ENCODE measurements at regions not wholly inside any gene's neighbourhood (a gene's known extent, or its start where the extent isn't known, plus 50 kb on each side); places are given as distances from the start of the nearest gene placed in this dataset.
"Not testable (repeated sequence)": the region's sequence is repeated elsewhere in the genome, so short reads cannot be mapped to it uniquely, and the experiment has no call there.

- TF ChIP-seq, protein P1, sequence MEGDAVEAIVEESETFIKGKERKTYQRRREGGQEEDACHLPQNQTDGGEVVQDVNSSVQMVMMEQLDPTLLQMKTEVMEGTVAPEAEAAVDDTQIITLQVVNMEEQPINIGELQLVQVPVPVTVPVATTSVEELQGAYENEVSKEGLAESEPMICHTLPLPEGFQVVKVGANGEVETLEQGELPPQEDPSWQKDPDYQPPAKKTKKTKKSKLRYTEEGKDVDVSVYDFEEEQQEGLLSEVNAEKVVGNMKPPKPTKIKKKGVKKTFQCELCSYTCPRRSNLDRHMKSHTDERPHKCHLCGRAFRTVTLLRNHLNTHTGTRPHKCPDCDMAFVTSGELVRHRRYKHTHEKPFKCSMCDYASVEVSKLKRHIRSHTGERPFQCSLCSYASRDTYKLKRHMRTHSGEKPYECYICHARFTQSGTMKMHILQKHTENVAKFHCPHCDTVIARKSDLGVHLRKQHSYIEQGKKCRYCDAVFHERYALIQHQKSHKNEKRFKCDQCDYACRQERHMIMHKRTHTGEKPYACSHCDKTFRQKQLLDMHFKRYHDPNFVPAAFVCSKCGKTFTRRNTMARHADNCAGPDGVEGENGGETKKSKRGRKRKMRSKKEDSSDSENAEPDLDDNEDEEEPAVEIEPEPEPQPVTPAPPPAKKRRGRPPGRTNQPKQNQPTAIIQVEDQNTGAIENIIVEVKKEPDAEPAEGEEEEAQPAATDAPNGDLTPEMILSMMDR (conservative IDR thresholded peaks at IDR 0.05; ENCODE audit: low read depth, low read length): no peak
- no peak overlapping the region for H3K4me3 ChIP-seq (ENCODE audit: low read depth, low read length)
- DNase-seq (ENCODE audit: low read depth): no peak
Measured at GRCh38 chr17:21774263-21774662, 81.9 kb downstream of the KCNJ18 start.

- H3K4me3 ChIP-seq (ENCODE audit: low read depth, low read length); DNase-seq (ENCODE audit: low read depth): not testable (repeated sequence)
Measured at GRCh38 chr17:21775566-21775965, 83.2 kb downstream of the KCNJ18 start.

DNA sequence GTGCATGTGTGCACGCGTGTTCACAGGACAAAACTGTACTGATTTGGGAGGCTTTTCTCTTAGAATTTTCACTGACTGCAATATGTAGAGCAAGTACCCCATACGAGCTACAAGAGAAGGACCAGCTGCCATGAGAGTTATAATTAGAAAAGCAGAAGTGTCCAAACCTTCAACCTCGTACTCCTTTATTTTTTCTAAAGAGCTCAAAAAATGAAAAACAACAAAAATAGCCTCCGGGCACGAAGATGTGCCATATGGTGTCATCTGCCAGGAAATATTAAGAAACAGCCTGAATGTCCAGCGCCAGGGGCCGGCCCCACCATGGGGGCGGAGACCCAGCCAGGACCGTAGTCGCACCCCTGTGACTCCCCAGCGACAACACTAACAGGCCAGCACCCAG lies 84.6 kb downstream of the KCNJ18 start:
- not testable (repeated sequence) for DNase-seq (ENCODE audit: low read depth); H3K4me3 ChIP-seq (ENCODE audit: low read depth, low read length)

DNA sequence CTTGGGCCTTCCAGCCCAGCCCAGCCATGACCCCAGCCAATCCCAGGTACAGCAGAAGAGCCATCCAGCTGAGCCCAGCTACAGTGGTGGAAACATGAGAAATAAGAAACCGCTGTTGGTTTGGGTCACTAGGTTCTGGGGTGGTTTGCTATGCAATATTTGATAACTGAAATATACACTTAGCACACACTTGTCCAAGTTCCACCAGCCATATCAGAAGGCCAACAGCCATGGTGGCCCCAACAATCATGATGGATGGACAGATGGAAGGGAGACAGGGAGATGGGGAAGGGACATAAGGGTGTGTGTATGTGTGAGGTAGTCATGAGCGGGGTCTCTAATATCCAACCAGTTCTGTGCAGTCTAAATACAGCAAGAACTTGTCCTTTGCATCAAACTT lies 86.5 kb downstream of the KCNJ18 start:
- not testable (repeated sequence) for H3K4me3 ChIP-seq (ENCODE audit: low read depth, low read length); DNase-seq (ENCODE audit: low read depth)

DNA sequence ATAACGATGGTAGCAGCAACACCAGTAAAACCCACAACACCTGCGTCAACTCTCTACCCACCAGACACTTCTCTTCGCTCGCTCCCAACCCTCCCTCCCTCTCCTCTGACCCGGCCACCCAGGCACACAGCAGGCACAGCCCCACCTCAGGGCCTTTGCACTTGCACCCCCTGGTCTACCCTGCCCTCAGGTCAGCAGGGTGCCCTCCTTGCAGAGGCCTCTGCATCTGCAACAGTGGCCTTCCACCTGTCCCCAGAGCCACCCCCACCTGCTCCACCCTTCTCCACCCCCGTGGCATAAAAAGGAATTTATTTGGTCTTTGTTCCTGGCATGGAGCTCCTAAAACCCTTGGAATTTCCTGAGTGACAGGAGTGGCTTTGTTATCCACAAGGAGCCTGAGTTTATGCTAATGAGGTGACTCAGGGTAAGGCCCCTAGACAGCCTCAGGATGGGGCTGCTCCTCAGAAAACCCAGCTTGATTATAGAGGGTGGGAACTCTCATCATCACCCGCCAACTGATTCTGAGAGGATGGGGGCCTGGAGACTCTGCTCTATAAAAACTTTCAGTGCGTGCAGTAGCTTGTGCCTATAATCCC lies 88.1 kb downstream of the KCNJ18 start:
- not testable (repeated sequence) for H3K4me3 ChIP-seq (ENCODE audit: low read depth, low read length); DNase-seq (ENCODE audit: low read depth)

- DNase-seq (ENCODE audit: low read depth); H3K4me3 ChIP-seq (ENCODE audit: low read depth, low read length): not testable (repeated sequence)
Measured at GRCh38 chr17:21780919-21781665, 88.8 kb downstream of the KCNJ18 start.

DNA sequence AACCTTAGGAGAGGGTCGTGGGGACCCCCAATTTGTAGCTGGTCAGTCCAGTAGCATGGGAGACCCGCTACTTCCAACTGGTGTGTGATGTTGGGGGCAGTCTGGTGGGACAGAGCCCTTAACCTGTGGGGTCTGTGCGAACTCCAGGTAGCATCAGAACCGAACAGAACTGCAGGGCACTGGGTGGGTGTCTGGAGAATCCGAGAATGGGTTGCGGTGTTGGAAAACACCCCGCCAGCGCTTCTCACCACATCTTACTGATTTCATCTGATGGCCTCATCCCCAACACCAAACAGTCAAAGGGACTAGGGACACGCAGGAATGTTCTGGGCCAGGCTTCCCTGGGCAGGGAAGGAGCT lies 89.3 kb downstream of the KCNJ18 start:
- not testable (repeated sequence) for DNase-seq (ENCODE audit: low read depth)

DNA sequence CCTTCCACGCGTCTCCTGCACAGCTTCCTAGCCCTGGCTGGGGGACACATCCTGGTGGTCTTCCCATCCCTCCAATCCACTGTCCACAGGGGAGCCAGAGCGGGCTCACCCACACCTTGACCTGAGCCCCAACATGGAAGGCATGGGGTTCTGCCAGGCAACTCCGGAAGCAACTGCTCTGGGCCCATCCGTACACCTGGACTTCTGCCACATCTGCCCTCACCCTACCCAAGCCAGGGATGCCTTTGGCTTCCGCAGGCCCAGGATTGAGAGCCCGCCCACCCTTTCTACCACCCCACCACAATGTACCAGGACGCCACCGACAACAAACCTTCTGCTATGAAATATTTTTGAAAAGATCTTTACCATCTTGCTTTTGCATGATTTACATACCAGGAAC lies 89.8 kb downstream of the KCNJ18 start:
- H3K4me3 ChIP-seq (ENCODE audit: low read depth, low read length); DNase-seq (ENCODE audit: low read depth): not testable (repeated sequence)

More for the DNA sequence above, 89.3 kb downstream of the KCNJ18 start:
- not testable (repeated sequence) for H3K4me3 ChIP-seq (ENCODE audit: low read depth, low read length)

GRCh38 chr17:21782604-21783003 lies 90.3 kb downstream of the KCNJ18 start:
- H3K4me3 ChIP-seq (ENCODE audit: low read depth, low read length); DNase-seq (ENCODE audit: low read depth): not testable (repeated sequence)

DNA sequence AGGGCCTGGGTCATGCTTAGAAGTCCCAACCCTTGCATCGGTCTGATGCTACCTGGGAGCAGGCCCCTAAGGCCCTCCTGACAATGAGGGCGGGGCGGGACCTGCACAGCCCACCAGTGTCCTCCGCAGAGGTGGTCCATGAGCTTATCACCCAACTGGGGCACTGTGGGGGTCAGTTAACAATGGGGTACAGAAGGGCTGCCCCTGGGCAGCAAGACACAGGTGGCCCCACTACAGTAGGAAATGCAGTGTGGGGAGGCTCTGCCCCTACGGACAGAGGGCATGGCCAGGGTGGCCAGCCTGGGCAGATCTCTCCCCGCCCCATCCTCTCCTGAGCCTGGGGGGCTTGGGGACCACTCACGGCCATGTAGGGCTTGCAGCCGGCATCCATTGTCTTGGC lies 90.7 kb downstream of the KCNJ18 start:
- DNase-seq (ENCODE audit: low read depth); H3K4me3 ChIP-seq (ENCODE audit: low read depth, low read length): not testable (repeated sequence)

GRCh38 chr17:21814272-21814671 lies 121.9 kb downstream of the KCNJ18 start:
- H3K4me3 ChIP-seq (ENCODE audit: low read depth, low read length); DNase-seq (ENCODE audit: low read depth): not testable (repeated sequence)

DNA sequence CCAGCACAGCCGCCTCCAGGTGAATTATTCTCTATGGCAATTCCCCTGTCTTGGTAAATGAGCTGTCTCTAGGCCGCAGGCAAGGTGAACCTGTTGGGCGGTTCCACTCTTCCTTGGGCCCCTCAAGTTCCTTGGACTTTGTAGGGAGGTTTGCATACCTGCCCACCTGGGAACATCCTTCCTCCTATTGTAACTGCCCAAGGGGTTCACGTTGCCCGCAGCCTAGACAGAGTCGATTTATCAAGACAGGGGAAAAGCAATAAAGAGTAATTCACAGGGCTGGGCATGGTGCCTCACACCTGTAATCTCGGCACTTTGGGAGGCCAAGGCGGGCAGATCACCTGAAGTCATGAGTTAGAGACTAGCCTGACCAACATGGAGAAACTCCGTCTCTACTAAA lies 122.5 kb downstream of the KCNJ18 start:
- TF ChIP-seq, protein P1 (conservative IDR thresholded peaks at IDR 0.05; ENCODE audit: low read depth, low read length): no peak
- no peak overlapping the region for H3K4me3 ChIP-seq (ENCODE audit: low read depth, low read length)
- no peak for DNase-seq (ENCODE audit: low read depth)

All from choroid plexus epithelial cell (primary cell).